Ovary (tissue), 7 donors: ENCODE measurements at regions not wholly inside any gene's neighbourhood (a gene's known extent, or its start where the extent isn't known, plus 50 kb on each side); places are given as distances from the start of the nearest gene placed in this dataset.

Experiments used
- DNase-seq, 5 donors: peaks; one replicate each; pipeline ENCODE4 v3.0.0-alpha.2; 2019 to 2020
- H3K27ac ChIP-seq, 2 donors: fragments of 200-600 bp; one replicate each; pipeline versions ENCODE4 v1.5.1 to v1.8.0; 2019 to 2022
- H3K27me3 ChIP-seq: fragments of 200-600 bp; one replicate; pipeline ENCODE4 v1.8.0; 2022
- H3K36me3 ChIP-seq: fragments of 200-600 bp; sonication (generic); one replicate; pipeline ENCODE4 v1.5.1; 2019
- H3K4me1 ChIP-seq: one replicate; pipeline ENCODE4 v1.8.1; 2013; ENCODE audit warnings: mild to moderate bottlenecking, moderate library complexity; ENCODE audit not compliant: insufficient read depth
- H3K4me3 ChIP-seq: fragments of 200-600 bp; sonication (generic); one replicate; pipeline ENCODE4 v1.5.1; 2017
- H3K9me3 ChIP-seq, 2 donors: fragments of 200-600 bp in 1 of 2; sonication (generic) in 1 of 2; one replicate each; pipeline versions ENCODE4 v1.5.1 to v1.8.1; 2013 to 2019; ENCODE audit warnings: mild to moderate bottlenecking in 1 of 2, moderate library complexity in 1 of 2
- CTCF ChIP-seq, 3 donors: fragments of 450-650 bp in 2 of 3; fragments of 200-600 bp in 1 of 3; IDR thresholded peaks; one replicate each; pipeline versions ENCODE4 v1.5.1 to v1.8.0; 2016 to 2022; ENCODE audit warnings: antibody characterized with exemption in 3 of 3, mild to moderate bottlenecking in 1 of 3
- EP300 ChIP-seq: sonication (generic); formaldehyde crosslinking; IDR thresholded peaks from one replicate; pipeline ENCODE4 v1.6.1; 2017; ENCODE audit warnings: antibody characterized with exemption
- POLR2A ChIP-seq: fragments of 450-650 bp; IDR thresholded peaks from one replicate; pipeline ENCODE4 v1.6.1; 2017; ENCODE audit warnings: antibody characterized with exemption, mild to moderate bottlenecking, moderate library complexity
- WGBS, 3 donors: extraction: QIAGEN DNeasy Blood & Tissue Kit in 1 of 3; methylation state at CpG; one replicate each; pipeline versions ENCODE4 v1.1.5 to v1.1.7; 2013 to 2017; 5-methylcytosine and 5-hydroxymethylcytosine counted together
- intact Hi-C, 4 donors: fragments of 100-400 bp; cut with DNase I; formaldehyde crosslinking; loops; one replicate each; pipeline versions ENCODE4 v1.11.0 to v1.15.1; 2022 to 2023
- donor health status: DM: no; HTN: no; CAD: no; lungs with moderate emphysema.
- donor health status: DM: no; HTN: no; CAD: no.
- donor health status: Bipolar disorder and iron deficiency.
- donor health status: DM: no; HTN: no; CAD: no.
- donor health status: DM: yes; HTN: yes; CAD: no.

DNA sequence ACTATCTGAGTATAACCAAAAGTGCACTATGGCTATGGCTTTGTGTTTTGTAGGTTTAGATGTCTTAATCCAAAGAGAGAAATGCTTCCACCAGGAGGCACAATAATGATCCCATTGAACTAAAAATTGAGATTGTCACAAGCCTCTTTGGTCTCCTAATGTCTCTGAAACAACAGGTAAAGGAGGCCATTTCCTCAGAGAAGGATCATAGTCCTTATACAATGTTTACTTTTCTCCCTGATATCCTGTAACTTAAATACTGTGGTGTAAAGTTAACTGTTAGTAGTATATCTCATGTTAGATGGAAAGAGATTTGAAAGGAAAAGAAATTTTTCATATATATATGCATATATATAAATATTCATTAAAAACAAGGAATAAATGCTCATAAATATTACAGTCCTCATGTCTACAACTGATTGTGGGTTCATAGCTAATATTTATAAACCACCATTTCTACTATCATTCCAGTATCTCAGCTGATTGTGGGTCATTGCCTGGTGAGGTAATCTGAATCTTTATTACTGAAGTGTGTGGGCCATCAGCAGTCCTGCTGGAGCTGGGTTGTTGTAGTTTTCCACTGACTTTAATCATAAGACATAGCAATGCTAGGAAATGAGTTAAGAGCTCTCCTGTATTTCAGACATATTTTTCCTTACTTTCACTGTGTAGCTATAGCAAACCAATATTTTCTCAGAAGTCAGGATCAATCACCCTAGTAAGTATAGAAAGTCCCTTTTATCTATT lies 1230.4 kb downstream of the PCDH18 start:
- intact Hi-C loops: no loop called here
- Histone ChIP-seq H3K27me3 (no peaks in the 10 kb centered on the region), H3K27ac (no peak overlapping the region), H3K4me3 (no peak overlapping the region), H3K9me3 (no peaks in the 10 kb centered on the region), H3K36me3 (no peaks in the 10 kb centered on the region), H3K4me1 (no peaks in the 10 kb centered on the region)
- TF ChIP-seq CTCF (IDR thresholded peaks at IDR 0.05) (no peak), EP300 (no peak), POLR2A (no peak)
- no peak for DNase-seq

GRCh38 chr4:136283977-136284376 lies 1248.3 kb downstream of the PCDH18 start:
- Histone ChIP-seq H3K4me1 (no peaks in the 10 kb centered on the region), H3K36me3 (no peaks in the 10 kb centered on the region), H3K9me3 (no peaks in the 10 kb centered on the region), H3K27me3 (no peaks in the 10 kb centered on the region), H3K27ac (no peak overlapping the region), H3K4me3 (no peak overlapping the region)
- no peak for DNase-seq
- intact Hi-C loops: no loop called here
- 62 to 83% (median 83%) methylated on average over 2 of the region's 2 CpGs for WGBS, 3 donors
- TF ChIP-seq CTCF (IDR thresholded peaks at IDR 0.05) (no peak), POLR2A (no peak), EP300 (no peak)

DNA sequence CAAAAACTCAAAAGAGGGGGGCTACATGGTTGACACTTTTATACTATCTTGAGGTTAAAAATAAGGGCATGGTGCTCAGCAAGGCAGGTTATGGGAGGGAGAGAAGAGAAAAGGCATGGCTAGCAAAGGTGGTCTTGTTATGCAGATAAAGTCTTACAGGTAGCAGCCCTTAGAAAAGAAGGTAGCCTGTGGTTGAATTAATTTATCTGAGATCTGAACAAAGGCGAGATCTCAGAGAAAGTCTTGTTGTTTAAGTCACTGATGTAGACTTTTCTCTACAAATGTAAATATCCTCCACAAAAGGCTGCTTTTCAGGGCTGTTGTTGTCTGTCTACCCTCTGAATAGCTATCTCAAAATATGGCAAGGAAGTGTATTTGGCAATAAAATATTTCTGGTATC lies 1250.4 kb downstream of the PCDH18 start:
- DNase-seq: no peak
- TF ChIP-seq EP300: no peak
- no peak for TF ChIP-seq POLR2A
- TF ChIP-seq CTCF (IDR thresholded peaks at IDR 0.05): no peak
- H3K4me3 ChIP-seq: no peak overlapping the region
- no peak overlapping the region for H3K27ac ChIP-seq
- 51 to 66% (median 64%) methylated on average over 1 of the region's 1 CpG for WGBS, 3 donors
- H3K4me1 ChIP-seq: no peaks in the 10 kb centered on the region
- H3K9me3 ChIP-seq: no peaks in the 10 kb centered on the region
- intact Hi-C loops: no loop called here
- H3K27me3 ChIP-seq: no peaks in the 10 kb centered on the region
- H3K36me3 ChIP-seq: no peaks in the 10 kb centered on the region

DNA sequence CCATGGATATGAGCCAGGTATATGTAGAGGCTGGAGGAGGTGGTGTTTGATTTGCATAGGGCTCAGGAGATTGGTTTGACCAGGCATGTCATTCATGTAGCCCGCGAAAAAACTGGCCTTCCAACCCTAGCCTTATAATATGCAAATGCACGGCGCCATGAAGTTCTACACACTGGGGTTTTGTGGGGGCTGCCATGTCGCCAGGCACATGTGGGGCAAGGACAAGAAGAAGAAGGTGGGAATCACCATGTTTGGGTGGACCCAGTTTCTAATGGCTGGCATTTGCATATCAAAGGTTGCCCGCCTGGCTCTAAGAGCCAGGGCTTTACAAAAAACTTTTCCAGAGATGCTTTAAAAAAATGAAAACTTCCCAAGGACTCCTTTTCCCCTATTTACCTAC lies 1251.0 kb downstream of the PCDH18 start:
- Histone ChIP-seq H3K27ac (no peak overlapping the region), H3K4me1 (no peaks in the 10 kb centered on the region), H3K4me3 (no peak overlapping the region), H3K36me3 (no peaks in the 10 kb centered on the region), H3K9me3 (no peaks in the 10 kb centered on the region), H3K27me3 (no peaks in the 10 kb centered on the region)
- TF ChIP-seq POLR2A (no peak), EP300 (no peak), CTCF (IDR thresholded peaks at IDR 0.05) (no peak)
- intact Hi-C loops: no loop called here
- DNase-seq: no peak
- WGBS, 3 donors: 69 to 85% (median 80%) methylated on average over 6 of the region's 6 CpGs
